ENCODE measurements at regions not wholly inside any gene's neighbourhood (a gene's known extent, or its start where the extent isn't known, plus 50 kb on each side); places are given as distances from the start of the nearest gene placed in this dataset.

- DNase-seq (no peak), ATAC-seq (replicated peaks) (no peak)
- no peak overlapping the region for H3K27ac Mint-ChIP-seq
- H3K27me3 Mint-ChIP-seq = no peaks in the 10 kb centered on the region
- no peaks in the 10 kb centered on the region for H3K9me3 Mint-ChIP-seq
- H3K36me3 Mint-ChIP-seq (ENCODE audit: insufficient read depth) = no peaks in the 10 kb centered on the region
- peaks cover 22 to 29% of the 10 kb centered on the region in 2 donors for H3K4me1 Mint-ChIP-seq (ENCODE audit: low read depth in 2 of 2)
- H3K4me3 Mint-ChIP-seq = no peak overlapping the region
These were observed 90.5 kb downstream of the DDIT4L start for GRCh38 chr4:100099746-100100145.

GRCh38 chr4:100098681-100099080 is 91.6 kb downstream of the DDIT4L start:
- ATAC-seq (replicated peaks) (no peak), DNase-seq (no peak)
- no peaks in the 10 kb centered on the region for H3K36me3 Mint-ChIP-seq (ENCODE audit: insufficient read depth)
- H3K27me3 Mint-ChIP-seq = no peaks in the 10 kb centered on the region
- H3K27ac Mint-ChIP-seq = no peak overlapping the region
- no peak overlapping the region for H3K4me3 Mint-ChIP-seq
- no peaks in the 10 kb centered on the region for H3K9me3 Mint-ChIP-seq
- peaks cover 21 to 30% of the 10 kb centered on the region in 2 donors for H3K4me1 Mint-ChIP-seq (ENCODE audit: low read depth in 2 of 2)

GRCh38 chr4:100098011-100098545 is 92.2 kb downstream of the DDIT4L start:
- DNase-seq (no peak), ATAC-seq (replicated peaks) (no peak)
- H3K4me1 Mint-ChIP-seq (ENCODE audit: low read depth in 2 of 2) = peaks cover 27 to 36% of the 10 kb centered on the region in 2 donors
- H3K4me3 Mint-ChIP-seq = no peak overlapping the region
- H3K9me3 Mint-ChIP-seq = no peaks in the 10 kb centered on the region
- H3K36me3 Mint-ChIP-seq (ENCODE audit: insufficient read depth) = no peaks in the 10 kb centered on the region
- H3K27me3 Mint-ChIP-seq = no peaks in the 10 kb centered on the region
- no peak overlapping the region for H3K27ac Mint-ChIP-seq

- H3K36me3 Mint-ChIP-seq (ENCODE audit: insufficient read depth) = no peaks in the 10 kb centered on the region
- ATAC-seq (replicated peaks) = peak; percentile 58
- no peaks in the 10 kb centered on the region for H3K9me3 Mint-ChIP-seq
- peak overlapping the region; percentile 21 to 70 for H3K27ac Mint-ChIP-seq
- peaks cover 25 to 31% of the 10 kb centered on the region in 2 donors for H3K4me1 Mint-ChIP-seq (ENCODE audit: low read depth in 2 of 2)
- DNase-seq = peak; percentile 12 to 24 (median 17)
- peak overlapping the region in 1 of 2 donors; percentile 23 for H3K4me3 Mint-ChIP-seq
- H3K27me3 Mint-ChIP-seq = no peaks in the 10 kb centered on the region
These were observed 94.3 kb downstream of the DDIT4L start for GRCh38 chr4:100095729-100096595.

DNA sequence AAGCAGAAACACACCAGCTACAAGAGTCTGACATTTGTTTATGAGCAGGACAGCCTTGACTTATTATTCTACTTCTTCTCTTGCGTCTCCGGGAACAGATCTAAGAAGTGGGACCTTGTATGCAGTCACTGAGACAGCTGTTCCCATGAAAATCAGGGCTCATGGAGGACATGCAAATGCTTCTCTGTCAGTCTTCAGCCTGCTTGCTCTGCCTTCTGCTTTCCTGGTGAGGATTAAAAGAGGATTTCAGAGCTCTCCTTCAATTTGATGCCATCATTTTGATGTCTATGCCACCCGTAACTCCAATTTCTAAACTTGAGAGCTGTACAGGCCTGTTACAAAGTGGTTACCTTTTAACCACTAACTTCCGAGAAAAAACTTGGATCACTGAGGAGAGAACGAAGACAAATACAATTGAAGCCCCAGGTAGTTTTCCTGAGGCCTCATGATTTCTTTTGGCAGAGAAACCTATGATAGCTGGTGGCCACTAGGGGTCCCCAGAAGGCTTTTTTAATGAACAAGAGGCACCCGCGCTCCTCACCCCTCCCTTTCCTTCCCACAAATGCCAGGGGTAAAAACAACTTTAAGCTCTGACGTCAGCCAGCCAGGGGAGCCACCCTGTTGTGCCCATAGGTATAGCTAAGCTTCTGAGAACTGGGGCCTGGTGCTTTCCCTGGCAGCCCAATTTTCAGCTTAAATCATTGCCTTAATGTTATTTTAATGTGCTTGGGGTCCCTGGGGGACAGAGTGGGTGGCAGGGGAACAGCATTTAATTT is 97.0 kb downstream of the DDIT4L start:
- Mint-ChIP-seq H3K27me3 (no peaks in the 10 kb centered on the region), H3K27ac (peak overlapping the region; percentile 90 to 95), H3K9me3 (no peaks in the 10 kb centered on the region), H3K4me3 (peak overlapping the region; percentile 18 to 24), H3K4me1 (ENCODE audit: low read depth in 2 of 2) (peaks cover 14 to 18% of the 10 kb centered on the region in 2 donors), H3K36me3 (ENCODE audit: insufficient read depth) (no peaks in the 10 kb centered on the region)
- ATAC-seq (replicated peaks) = peak; percentile 100
- peak; percentile 83 to 85 (median 84) for DNase-seq

DNA sequence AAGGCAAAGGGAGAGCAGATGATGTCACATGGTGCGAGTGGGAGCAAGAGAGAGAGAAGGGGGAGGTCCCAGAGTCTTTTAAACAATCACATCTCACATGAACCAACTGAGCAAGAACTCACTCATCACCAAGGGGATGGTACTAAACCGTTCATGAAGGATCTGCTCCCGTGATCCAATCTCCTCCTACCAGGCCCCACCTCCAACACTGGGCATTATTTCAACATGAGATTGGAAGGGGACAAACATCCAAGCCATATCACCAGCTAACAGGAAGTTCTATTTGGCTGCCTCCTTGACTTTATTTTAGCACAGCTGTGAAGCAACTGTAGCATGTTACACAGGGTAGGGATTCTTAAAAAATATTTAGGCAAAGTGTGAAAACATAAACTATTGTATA is 102.5 kb downstream of the DDIT4L start:
- ATAC-seq (replicated peaks) (no peak), DNase-seq (no peak)
- peak overlapping the region in 1 of 2 donors; percentile 2 for H3K27ac Mint-ChIP-seq
- no peaks in the 10 kb centered on the region for H3K36me3 Mint-ChIP-seq (ENCODE audit: insufficient read depth)
- no peaks in the 10 kb centered on the region for H3K27me3 Mint-ChIP-seq
- H3K4me1 Mint-ChIP-seq (ENCODE audit: low read depth in 2 of 2) = no peaks in the 10 kb centered on the region
- H3K4me3 Mint-ChIP-seq = no peak overlapping the region
- no peaks in the 10 kb centered on the region for H3K9me3 Mint-ChIP-seq

GRCh38 chr4:100086766-100087431 is 103.4 kb downstream of the DDIT4L start:
- Mint-ChIP-seq H3K4me1 (ENCODE audit: low read depth in 2 of 2) (no peaks in the 10 kb centered on the region), H3K4me3 (no peak overlapping the region), H3K27me3 (no peaks in the 10 kb centered on the region), H3K36me3 (ENCODE audit: insufficient read depth) (no peaks in the 10 kb centered on the region), H3K9me3 (no peaks in the 10 kb centered on the region), H3K27ac (no peak overlapping the region)
- no peak for ATAC-seq (replicated peaks)
- no peak for DNase-seq

- H3K36me3 Mint-ChIP-seq (ENCODE audit: insufficient read depth) = no peaks in the 10 kb centered on the region
- H3K27me3 Mint-ChIP-seq = no peaks in the 10 kb centered on the region
- peak overlapping the region in 1 of 2 donors; percentile 3 for H3K27ac Mint-ChIP-seq
- H3K9me3 Mint-ChIP-seq = no peaks in the 10 kb centered on the region
- ATAC-seq (replicated peaks) (no peak), DNase-seq (no peak)
- H3K4me1 Mint-ChIP-seq (ENCODE audit: low read depth in 2 of 2) = peaks cover 3 to 4% of the 10 kb centered on the region in 2 donors
- H3K4me3 Mint-ChIP-seq = no peak overlapping the region
These were observed 105.4 kb downstream of the DDIT4L start for GRCh38 chr4:100084892-100085291.

DNA sequence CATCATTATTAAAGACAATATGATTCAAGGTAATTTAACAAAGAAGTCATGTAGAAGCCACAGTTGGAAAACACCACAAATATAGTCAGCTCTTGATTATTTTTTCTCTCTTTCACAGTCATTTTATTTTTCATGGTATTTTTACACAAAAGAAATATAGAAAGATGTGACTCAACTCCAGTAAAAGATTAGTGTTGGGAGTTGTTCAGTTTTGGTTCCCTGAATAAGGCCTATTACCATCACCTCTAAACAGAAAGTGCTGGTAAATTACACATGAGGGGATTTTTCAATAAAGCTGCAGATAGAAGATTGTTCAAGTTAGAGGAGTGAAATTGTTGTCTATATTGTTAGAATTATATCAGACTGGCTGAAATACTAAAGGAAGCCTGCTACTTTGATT is 107.0 kb downstream of the DDIT4L start:
- DNase-seq (no peak), ATAC-seq (replicated peaks) (no peak)
- H3K36me3 Mint-ChIP-seq (ENCODE audit: insufficient read depth) = no peaks in the 10 kb centered on the region
- H3K27me3 Mint-ChIP-seq = no peaks in the 10 kb centered on the region
- H3K27ac Mint-ChIP-seq = no peak overlapping the region
- no peak overlapping the region for H3K4me3 Mint-ChIP-seq
- no peaks in the 10 kb centered on the region for H3K9me3 Mint-ChIP-seq
- peaks cover 6 to 14% of the 10 kb centered on the region in 2 donors for H3K4me1 Mint-ChIP-seq (ENCODE audit: low read depth in 2 of 2)

- no peaks in the 10 kb centered on the region for H3K27me3 Mint-ChIP-seq
- no peaks in the 10 kb centered on the region for H3K36me3 Mint-ChIP-seq (ENCODE audit: insufficient read depth)
- no peak overlapping the region for H3K27ac Mint-ChIP-seq
- peaks cover 6 to 14% of the 10 kb centered on the region in 2 donors for H3K4me1 Mint-ChIP-seq (ENCODE audit: low read depth in 2 of 2)
- DNase-seq = no peak
- H3K4me3 Mint-ChIP-seq = no peak overlapping the region
- no peak for ATAC-seq (replicated peaks)
- H3K9me3 Mint-ChIP-seq = no peaks in the 10 kb centered on the region
These were observed 107.4 kb downstream of the DDIT4L start for GRCh38 chr4:100082852-100083251.

- Mint-ChIP-seq H3K27ac (peak overlapping the region in 1 of 2 donors; percentile 13), H3K27me3 (no peaks in the 10 kb centered on the region), H3K4me3 (no peak overlapping the region), H3K4me1 (ENCODE audit: low read depth in 2 of 2) (peaks cover 6 to 14% of the 10 kb centered on the region in 2 donors), H3K36me3 (ENCODE audit: insufficient read depth) (no peaks in the 10 kb centered on the region), H3K9me3 (no peaks in the 10 kb centered on the region)
- no peak for ATAC-seq (replicated peaks)
- DNase-seq = no peak
These were observed 108.8 kb downstream of the DDIT4L start for GRCh38 chr4:100081491-100081890.

DNA sequence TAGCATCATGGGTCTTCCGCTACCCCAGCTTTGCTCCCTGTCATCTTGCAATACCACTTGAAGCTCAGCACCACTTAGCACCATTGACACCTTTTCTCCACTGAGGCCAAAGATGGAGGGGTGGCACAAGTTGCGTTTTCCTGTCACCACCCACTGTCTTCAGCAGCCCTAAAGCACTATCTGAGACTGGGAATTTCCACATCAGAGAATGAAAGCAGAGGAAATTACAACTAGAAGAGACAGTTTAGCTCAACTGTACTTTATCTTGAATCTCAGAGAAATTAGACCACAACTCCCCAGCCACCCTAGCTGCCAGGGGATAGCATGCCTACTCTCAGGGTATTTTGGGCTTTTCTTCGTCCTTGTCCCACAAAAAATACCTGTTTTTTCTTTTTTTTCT is 111.0 kb downstream of the DDIT4L start:
- Mint-ChIP-seq H3K27ac (peak overlapping the region; percentile 6 to 70), H3K9me3 (no peaks in the 10 kb centered on the region), H3K36me3 (ENCODE audit: insufficient read depth) (no peaks in the 10 kb centered on the region), H3K4me3 (peak overlapping the region in 1 of 2 donors; percentile 5), H3K4me1 (ENCODE audit: low read depth in 2 of 2) (peaks cover 6 to 14% of the 10 kb centered on the region in 2 donors), H3K27me3 (peaks cover 10 to 13% of the 10 kb centered on the region in 2 donors)
- ATAC-seq (replicated peaks) (peak; percentile 85), DNase-seq (peak in 1 of 3 experiments; percentile 4)

GRCh38 chr4:100076753-100077152 is 113.5 kb downstream of the DDIT4L start:
- ATAC-seq (replicated peaks) = no peak
- Mint-ChIP-seq H3K27me3 (peaks cover 10 to 16% of the 10 kb centered on the region in 2 donors), H3K9me3 (no peaks in the 10 kb centered on the region), H3K36me3 (ENCODE audit: insufficient read depth) (no peaks in the 10 kb centered on the region), H3K4me3 (no peak overlapping the region), H3K4me1 (ENCODE audit: low read depth in 2 of 2) (peaks cover 6 to 14% of the 10 kb centered on the region in 2 donors), H3K27ac (no peak overlapping the region)
- DNase-seq = no peak
